ENCODE measurements at regions not wholly inside any gene's neighbourhood (a gene's known extent, or its start where the extent isn't known, plus 50 kb on each side); places are given as distances from the start of the nearest gene placed in this dataset.
"Not testable (repeated sequence)": the region's sequence is repeated elsewhere in the genome, so short reads cannot be mapped to it uniquely, and the experiment has no call there.

DNA sequence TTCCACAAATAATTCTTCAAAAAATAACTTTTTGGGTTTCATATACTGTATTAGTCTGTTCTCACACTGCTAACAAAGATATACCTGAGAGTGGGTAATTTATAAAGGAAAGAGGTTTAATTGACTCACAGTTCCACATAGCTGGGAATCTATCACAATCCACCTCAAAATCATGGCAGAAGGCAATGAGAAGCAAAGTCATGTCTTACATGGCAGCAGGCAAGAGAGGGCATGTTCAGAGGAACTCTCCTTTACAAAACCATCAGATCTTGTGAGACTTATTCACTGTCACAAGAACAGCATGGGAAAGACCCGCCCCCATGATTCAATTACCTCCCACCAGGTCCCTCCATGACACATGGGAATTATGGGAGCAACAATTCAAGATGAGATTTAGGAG is 93.1 kb upstream of the NANOGP8 start:
- TF ChIP-seq, protein P1, sequence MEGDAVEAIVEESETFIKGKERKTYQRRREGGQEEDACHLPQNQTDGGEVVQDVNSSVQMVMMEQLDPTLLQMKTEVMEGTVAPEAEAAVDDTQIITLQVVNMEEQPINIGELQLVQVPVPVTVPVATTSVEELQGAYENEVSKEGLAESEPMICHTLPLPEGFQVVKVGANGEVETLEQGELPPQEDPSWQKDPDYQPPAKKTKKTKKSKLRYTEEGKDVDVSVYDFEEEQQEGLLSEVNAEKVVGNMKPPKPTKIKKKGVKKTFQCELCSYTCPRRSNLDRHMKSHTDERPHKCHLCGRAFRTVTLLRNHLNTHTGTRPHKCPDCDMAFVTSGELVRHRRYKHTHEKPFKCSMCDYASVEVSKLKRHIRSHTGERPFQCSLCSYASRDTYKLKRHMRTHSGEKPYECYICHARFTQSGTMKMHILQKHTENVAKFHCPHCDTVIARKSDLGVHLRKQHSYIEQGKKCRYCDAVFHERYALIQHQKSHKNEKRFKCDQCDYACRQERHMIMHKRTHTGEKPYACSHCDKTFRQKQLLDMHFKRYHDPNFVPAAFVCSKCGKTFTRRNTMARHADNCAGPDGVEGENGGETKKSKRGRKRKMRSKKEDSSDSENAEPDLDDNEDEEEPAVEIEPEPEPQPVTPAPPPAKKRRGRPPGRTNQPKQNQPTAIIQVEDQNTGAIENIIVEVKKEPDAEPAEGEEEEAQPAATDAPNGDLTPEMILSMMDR (IDR thresholded peaks at IDR 0.05) = not testable (repeated sequence)
- TF ChIP-seq POLR2A (IDR thresholded peaks at IDR 0.05) = not testable (repeated sequence)

Data from Peyer's patch (tissue), 4 donors.